ENCODE measurements at regions not wholly inside any gene's neighbourhood (a gene's known extent, or its start where the extent isn't known, plus 50 kb on each side); places are given as distances from the start of the nearest gene placed in this dataset.
"Not testable (repeated sequence)": the region's sequence is repeated elsewhere in the genome, so short reads cannot be mapped to it uniquely, and the experiment has no call there.

- not testable (repeated sequence) for TF ChIP-seq CTCF, POLR2A (IDR thresholded peaks at IDR 0.05)
Observed at GRCh38 chr16:32876718-32877117, 200.8 kb upstream of the TP53TG3 start.

Measured in testis (tissue), 2 donors.